Trophoblast cell (in vitro differentiated cells and primary cell): ENCODE measurements at regions not wholly inside any gene's neighbourhood (a gene's known extent, or its start where the extent isn't known, plus 50 kb on each side); places are given as distances from the start of the nearest gene placed in this dataset.
A peak's percentile ranks its signal among the peaks of the same experiment; 100 is the strongest.

Experiments used
- DNase-seq, 2 donors: peaks; one replicate each; pipeline ENCODE4 v3.0.0-alpha.2; 2016
- H2AFZ ChIP-seq: 2 replicates; pipeline ENCODE4 v1.6.1; 2013; ENCODE audit warnings: low read length, moderate library complexity, mild to moderate bottlenecking; ENCODE audit not compliant: insufficient read depth, poor library complexity
- H2AK5ac ChIP-seq: 2 replicates; pipeline ENCODE4 v1.6.1; 2013; ENCODE audit warnings: mild to moderate bottlenecking, low read length
- H2BK120ac ChIP-seq: 2 replicates; pipeline ENCODE4 v1.6.1; 2013; ENCODE audit warnings: low read length, mild to moderate bottlenecking, moderate library complexity; ENCODE audit not compliant: insufficient read depth, poor library complexity
- H2BK12ac ChIP-seq: 2 replicates; pipeline ENCODE4 v1.6.1; 2013; ENCODE audit warnings: mild to moderate bottlenecking, low read length, moderate library complexity
- H2BK5ac ChIP-seq: 2 replicates; pipeline ENCODE4 v1.6.1; 2013; ENCODE audit warnings: low read length, low read depth, moderate library complexity, mild to moderate bottlenecking; ENCODE audit not compliant: poor library complexity
- H3K14ac ChIP-seq: 2 replicates; pipeline ENCODE4 v1.6.1; 2013; ENCODE audit warnings: mild to moderate bottlenecking, low read length
- H3K18ac ChIP-seq: 2 replicates; pipeline ENCODE4 v1.6.1; 2013; ENCODE audit warnings: mild to moderate bottlenecking, low read length
- H3K23ac ChIP-seq: 2 replicates; pipeline ENCODE4 v1.6.1; 2013; ENCODE audit warnings: low read length
- H3K27ac ChIP-seq: 2 replicates; pipeline ENCODE4 v1.5.1; 2013; ENCODE audit warnings: low read depth, mild to moderate bottlenecking, inconsistent platforms, low read length, moderate library complexity
- H3K27me3 ChIP-seq: 2 replicates; pipeline ENCODE4 v1.6.1; 2013; ENCODE audit warnings: inconsistent platforms, mild to moderate bottlenecking, low read length, moderate library complexity; ENCODE audit not compliant: insufficient read depth
- H3K36me3 ChIP-seq, 2 experiments: 1 replicate in 1 of 2; 2 replicates in 1 of 2; pipeline ENCODE4 v1.6.1; 2013; ENCODE audit warnings: low read length in 2 of 2, mild to moderate bottlenecking in 2 of 2, moderate library complexity in 1 of 2; ENCODE audit not compliant: insufficient read depth in 2 of 2, control insufficient read depth in 1 of 2
- H3K4ac ChIP-seq: 2 replicates; pipeline ENCODE4 v1.6.1; 2013; ENCODE audit warnings: low read depth, mild to moderate bottlenecking, low read length, moderate library complexity
- H3K4me1 ChIP-seq, 2 experiments: 1 replicate in 1 of 2; 2 replicates in 1 of 2; pipeline ENCODE4 v1.6.1; 2013; ENCODE audit warnings: low read length in 2 of 2, mild to moderate bottlenecking in 2 of 2, moderate library complexity in 1 of 2; ENCODE audit not compliant: insufficient read depth in 2 of 2, control insufficient read depth in 1 of 2
- H3K4me2 ChIP-seq: 2 replicates; pipeline ENCODE4 v1.6.1; 2013; ENCODE audit warnings: inconsistent platforms, mild to moderate bottlenecking, low read length, moderate library complexity
- H3K4me3 ChIP-seq: 2 replicates; pipeline ENCODE4 v1.5.1; 2013; ENCODE audit warnings: mild to moderate bottlenecking, low read depth, low read length, inconsistent platforms
- H3K79me1 ChIP-seq: one replicate; pipeline ENCODE4 v1.6.1; 2013; ENCODE audit warnings: low read length
- H3K79me2 ChIP-seq: 2 replicates; pipeline ENCODE4 v1.6.1; 2013; ENCODE audit warnings: low read length, mild to moderate bottlenecking; ENCODE audit not compliant: control insufficient read depth, insufficient read depth, poor library complexity
- H3K9ac ChIP-seq: 2 replicates; pipeline ENCODE4 v1.6.1; 2013; ENCODE audit warnings: mild to moderate bottlenecking, low read length
- H3K9me3 ChIP-seq: 2 replicates; pipeline ENCODE4 v1.6.1; 2013; ENCODE audit warnings: low read depth, mild to moderate bottlenecking, control low read depth, inconsistent platforms, low read length; ENCODE audit not compliant: insufficient read depth
- H4K12ac ChIP-seq: 2 replicates; pipeline ENCODE4 v1.6.1; 2013; ENCODE audit warnings: low read depth, mild to moderate bottlenecking, low read length, moderate library complexity
- H4K8ac ChIP-seq: 2 replicates; pipeline ENCODE4 v1.6.1; 2013; ENCODE audit warnings: low read depth, mild to moderate bottlenecking, low read length, moderate library complexity
- H4K91ac ChIP-seq: one replicate; pipeline ENCODE4 v1.6.1; 2013; ENCODE audit warnings: low read depth, mild to moderate bottlenecking, low read length, moderate library complexity
- WGBS: extraction: QIAGEN DNeasy Blood & Tissue Kit; methylation state at CpG from one replicate; pipeline ENCODE4 v1.1.7; 2013; ENCODE audit warnings: missing lambda C conversion rate; ENCODE audit not compliant: insufficient read length, insufficient coverage; ENCODE audit errors: extremely low coverage; 5-methylcytosine and 5-hydroxymethylcytosine counted together

GRCh38 chr2:5026571-5027234 lies 665.5 kb upstream of the SOX11 start:
- H3K4ac ChIP-seq: no peak overlapping the region
- no peak overlapping the region for H2BK120ac ChIP-seq
- no peak for DNase-seq
- H3K9me3 ChIP-seq: peaks cover 2% of the 10 kb centered on the region
- H4K12ac ChIP-seq: no peak overlapping the region
- H3K4me1 ChIP-seq: no peaks in the 10 kb centered on the region
- H2BK12ac ChIP-seq: no peak overlapping the region
- no peak overlapping the region for H2BK5ac ChIP-seq
- no peaks in the 10 kb centered on the region for H3K36me3 ChIP-seq
- H3K79me1 ChIP-seq: no peaks in the 10 kb centered on the region
- H3K23ac ChIP-seq: no peak overlapping the region
- H3K27me3 ChIP-seq: no peaks in the 10 kb centered on the region
- no peak overlapping the region for H4K8ac ChIP-seq
- no peak overlapping the region for H3K18ac ChIP-seq
- no peak overlapping the region for H3K27ac ChIP-seq
- H2AFZ ChIP-seq: no peak overlapping the region
- no peak overlapping the region for H3K14ac ChIP-seq
- no peaks in the 10 kb centered on the region for H3K79me2 ChIP-seq
- no peak overlapping the region for H2AK5ac ChIP-seq
- no peak overlapping the region for H3K4me3 ChIP-seq
- no peak overlapping the region for H3K4me2 ChIP-seq
- no CpG with 5 or more reads among the region's 9 CpGs for WGBS
- no peak overlapping the region for H4K91ac ChIP-seq
- no peak overlapping the region for H3K9ac ChIP-seq

- Histone ChIP-seq H4K12ac (no peak overlapping the region), H3K27me3 (no peaks in the 10 kb centered on the region), H2AK5ac (no peak overlapping the region), H3K27ac (no peak overlapping the region), H3K4me3 (no peak overlapping the region), H2AFZ (no peak overlapping the region), H3K4me2 (no peak overlapping the region), H4K8ac (no peak overlapping the region), H3K79me2 (no peaks in the 10 kb centered on the region), H4K91ac (no peak overlapping the region), H3K23ac (no peak overlapping the region), H3K14ac (no peak overlapping the region), H2BK5ac (no peak overlapping the region), H3K36me3 (no peaks in the 10 kb centered on the region), H3K79me1 (no peaks in the 10 kb centered on the region), H3K9ac (no peak overlapping the region), H3K4me1 (no peaks in the 10 kb centered on the region), H3K4ac (no peak overlapping the region), H2BK12ac (no peak overlapping the region), H3K9me3 (no peaks in the 10 kb centered on the region), H2BK120ac (no peak overlapping the region), H3K18ac (no peak overlapping the region)
- DNase-seq: no peak
- WGBS: no CpG with 5 or more reads among the region's 6 CpGs
Measured at GRCh38 chr2:5035057-5035488, 657.1 kb upstream of the SOX11 start.

- Histone ChIP-seq H4K91ac (no peak overlapping the region), H3K4me3 (no peak overlapping the region), H3K4me2 (no peak overlapping the region), H3K4me1 (no peaks in the 10 kb centered on the region), H4K8ac (no peak overlapping the region), H3K27me3 (no peaks in the 10 kb centered on the region), H3K36me3 (no peaks in the 10 kb centered on the region), H3K9me3 (no peaks in the 10 kb centered on the region), H2AFZ (no peak overlapping the region), H3K18ac (no peak overlapping the region), H3K79me2 (no peaks in the 10 kb centered on the region), H2BK5ac (no peak overlapping the region), H3K9ac (no peak overlapping the region), H3K4ac (no peak overlapping the region), H4K12ac (no peak overlapping the region), H2BK120ac (no peak overlapping the region), H2BK12ac (no peak overlapping the region), H3K79me1 (no peaks in the 10 kb centered on the region), H3K14ac (no peak overlapping the region), H3K23ac (no peak overlapping the region), H3K27ac (no peak overlapping the region), H2AK5ac (no peak overlapping the region)
- no CpG with 5 or more reads among the region's 4 CpGs for WGBS
- DNase-seq: no peak
Measured at GRCh38 chr2:5036256-5036655, 655.9 kb upstream of the SOX11 start.

GRCh38 chr2:5039241-5039975 lies 652.8 kb upstream of the SOX11 start:
- H3K4me1 ChIP-seq: no peaks in the 10 kb centered on the region
- H2BK5ac ChIP-seq: no peak overlapping the region
- H2BK12ac ChIP-seq: no peak overlapping the region
- no peak overlapping the region for H2AFZ ChIP-seq
- H3K23ac ChIP-seq: no peak overlapping the region
- no peaks in the 10 kb centered on the region for H3K36me3 ChIP-seq
- H3K79me1 ChIP-seq: no peaks in the 10 kb centered on the region
- H3K9ac ChIP-seq: no peak overlapping the region
- no CpG with 5 or more reads among the region's 6 CpGs for WGBS
- H3K18ac ChIP-seq: no peak overlapping the region
- DNase-seq: peak; percentile 29 to 63
- peaks cover 1% of the 10 kb centered on the region for H3K9me3 ChIP-seq
- no peak overlapping the region for H4K8ac ChIP-seq
- H2BK120ac ChIP-seq: no peak overlapping the region
- H3K14ac ChIP-seq: no peak overlapping the region
- no peak overlapping the region for H3K4me2 ChIP-seq
- H3K79me2 ChIP-seq: no peaks in the 10 kb centered on the region
- H4K12ac ChIP-seq: no peak overlapping the region
- no peak overlapping the region for H2AK5ac ChIP-seq
- no peak overlapping the region for H3K4ac ChIP-seq
- no peak overlapping the region for H3K4me3 ChIP-seq
- no peak overlapping the region for H3K27ac ChIP-seq
- no peak overlapping the region for H4K91ac ChIP-seq
- H3K27me3 ChIP-seq: no peaks in the 10 kb centered on the region
